ENCODE measurements at regions not wholly inside any gene's neighbourhood (a gene's known extent, or its start where the extent isn't known, plus 50 kb on each side); places are given as distances from the start of the nearest gene placed in this dataset.
"Not testable (repeated sequence)": the region's sequence is repeated elsewhere in the genome, so short reads cannot be mapped to it uniquely, and the experiment has no call there.

DNA sequence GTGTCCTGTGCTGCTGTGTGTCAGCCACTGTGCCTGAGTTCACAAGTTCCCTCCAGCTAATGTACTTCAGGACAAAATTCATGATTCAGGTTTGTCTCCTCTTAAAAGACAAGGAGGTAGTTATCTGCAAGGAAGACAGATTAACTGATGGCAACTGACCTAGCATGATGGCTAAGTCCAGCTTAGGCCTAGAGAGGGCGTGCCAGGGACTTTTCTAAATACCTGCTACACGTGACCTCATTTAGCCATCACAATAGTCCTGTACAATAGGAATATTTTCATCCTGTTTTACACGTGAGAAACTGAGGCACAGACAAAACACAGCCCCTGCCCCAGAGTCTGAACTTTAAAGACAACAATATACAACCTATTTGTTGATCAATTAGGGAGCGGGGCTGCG lies 275.7 kb downstream of the XPNPEP1 start:
- Histone ChIP-seq H4K20me1 (ENCODE audit: insufficient read depth, low read length) (no peaks in the 10 kb centered on the region), H3K79me2 (ENCODE audit: insufficient read depth, low read length) (no peaks in the 10 kb centered on the region), H3K9ac (ENCODE audit: low read length) (no peak overlapping the region), H3K4me1 (ENCODE audit: insufficient read depth, low read length, severe bottlenecking) (no peaks in the 10 kb centered on the region), H3K27ac (ENCODE audit: low read depth, low read length, poor library complexity, severe bottlenecking) (no peak overlapping the region), H3K4me2 (ENCODE audit: low read length) (no peak overlapping the region), H3F3A (ENCODE audit: insufficient read depth, low read length) (no peaks in the 10 kb centered on the region), H2AFZ (ENCODE audit: low read length) (no peak overlapping the region), H3K27me3 (ENCODE audit: insufficient read depth, low read length) (no peaks in the 10 kb centered on the region), H3K9me3 (ENCODE audit: low read length) (no peaks in the 10 kb centered on the region), H3K36me3 (ENCODE audit: insufficient read depth, low read length) (no peaks in the 10 kb centered on the region), H3K9me2 (ENCODE audit: low read depth, low read length) (no peaks in the 10 kb centered on the region), H3K4me3 (ENCODE audit: low read depth, low read length, poor library complexity, severe bottlenecking) (no peak overlapping the region)
- TF ChIP-seq EZH2 (IDR thresholded peaks at IDR 0.05; ENCODE audit: borderline replicate concordance, low read length): no peak
- peak; percentile 33; the same call in 1 of the 2 replicates for TF ChIP-seq CTCF (IDR thresholded peaks at IDR 0.05; ENCODE audit: low read length)

DNA sequence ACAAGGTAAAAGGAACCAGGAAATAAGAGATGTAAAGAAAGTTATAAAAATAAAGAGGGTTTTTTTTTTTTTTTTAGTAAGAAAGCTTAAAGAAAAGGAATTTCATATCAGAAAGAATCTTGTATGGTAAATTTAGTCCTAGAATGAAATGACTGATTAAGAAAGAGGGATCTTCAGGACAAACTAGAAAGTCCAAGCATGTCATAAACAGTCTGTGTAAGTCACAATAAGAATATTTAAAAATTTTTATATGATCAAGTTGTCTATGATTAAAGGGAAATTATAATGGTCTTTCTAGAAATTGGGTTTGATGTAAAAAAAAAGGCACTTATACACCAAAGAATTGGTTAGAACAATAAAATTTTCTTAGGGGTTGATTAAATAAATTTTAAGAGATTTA lies 289.5 kb downstream of the XPNPEP1 start:
- H3K9ac ChIP-seq (ENCODE audit: low read length): no peak overlapping the region
- TF ChIP-seq EZH2 (IDR thresholded peaks at IDR 0.05; ENCODE audit: borderline replicate concordance, low read length) (no peak), CTCF (IDR thresholded peaks at IDR 0.05; ENCODE audit: low read length) (no peak)
- no peaks in the 10 kb centered on the region for H3K36me3 ChIP-seq (ENCODE audit: insufficient read depth, low read length)
- no peaks in the 10 kb centered on the region for H3K9me2 ChIP-seq (ENCODE audit: low read depth, low read length)
- H3K4me2 ChIP-seq (ENCODE audit: low read length): no peak overlapping the region
- H3K4me1 ChIP-seq (ENCODE audit: insufficient read depth, low read length, severe bottlenecking): no peaks in the 10 kb centered on the region
- H3K27ac ChIP-seq (ENCODE audit: low read depth, low read length, poor library complexity, severe bottlenecking): no peak overlapping the region
- no peak overlapping the region for H2AFZ ChIP-seq (ENCODE audit: low read length)
- H3K9me3 ChIP-seq (ENCODE audit: low read length): peaks cover 5% of the 10 kb centered on the region
- H3K4me3 ChIP-seq (ENCODE audit: low read depth, low read length, poor library complexity, severe bottlenecking): no peak overlapping the region
- H3F3A ChIP-seq (ENCODE audit: insufficient read depth, low read length): no peaks in the 10 kb centered on the region
- no peaks in the 10 kb centered on the region for H4K20me1 ChIP-seq (ENCODE audit: insufficient read depth, low read length)
- no peaks in the 10 kb centered on the region for H3K27me3 ChIP-seq (ENCODE audit: insufficient read depth, low read length)
- no peaks in the 10 kb centered on the region; the same call in 1 of the 2 replicates for H3K79me2 ChIP-seq (ENCODE audit: insufficient read depth, low read length)

DNA sequence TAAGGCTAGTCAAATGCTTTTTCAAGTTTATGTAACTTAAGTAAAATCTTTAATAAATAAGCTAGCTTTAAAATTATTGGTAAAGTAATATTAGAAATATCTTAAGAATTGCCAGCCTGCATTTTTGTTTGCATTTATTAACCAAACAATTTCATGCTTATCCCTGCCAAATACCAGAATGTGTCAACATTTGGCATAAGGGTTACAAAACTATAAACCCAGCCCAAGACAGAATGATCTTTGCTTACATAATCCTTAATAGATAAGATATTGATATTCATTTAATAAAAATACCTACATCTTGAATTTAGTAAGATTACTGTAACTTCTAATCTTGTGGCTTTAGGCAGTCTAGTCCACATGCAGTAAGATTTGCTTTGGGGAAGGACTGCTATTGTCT lies 290.3 kb downstream of the XPNPEP1 start:
- not testable (repeated sequence) for H3K4me3 ChIP-seq (ENCODE audit: low read depth, low read length, poor library complexity, severe bottlenecking); H2AFZ ChIP-seq (ENCODE audit: low read length); H3K79me2 ChIP-seq (ENCODE audit: insufficient read depth, low read length); H3K4me1 ChIP-seq (ENCODE audit: insufficient read depth, low read length, severe bottlenecking); H3K9me2 ChIP-seq (ENCODE audit: low read depth, low read length); H3K4me2 ChIP-seq (ENCODE audit: low read length); H3K9ac ChIP-seq (ENCODE audit: low read length); H3K27me3 ChIP-seq (ENCODE audit: insufficient read depth, low read length); H3K36me3 ChIP-seq (ENCODE audit: insufficient read depth, low read length); H3K27ac ChIP-seq (ENCODE audit: low read depth, low read length, poor library complexity, severe bottlenecking); H4K20me1 ChIP-seq (ENCODE audit: insufficient read depth, low read length); H3K9me3 ChIP-seq (ENCODE audit: low read length); H3F3A ChIP-seq (ENCODE audit: insufficient read depth, low read length)

DNA sequence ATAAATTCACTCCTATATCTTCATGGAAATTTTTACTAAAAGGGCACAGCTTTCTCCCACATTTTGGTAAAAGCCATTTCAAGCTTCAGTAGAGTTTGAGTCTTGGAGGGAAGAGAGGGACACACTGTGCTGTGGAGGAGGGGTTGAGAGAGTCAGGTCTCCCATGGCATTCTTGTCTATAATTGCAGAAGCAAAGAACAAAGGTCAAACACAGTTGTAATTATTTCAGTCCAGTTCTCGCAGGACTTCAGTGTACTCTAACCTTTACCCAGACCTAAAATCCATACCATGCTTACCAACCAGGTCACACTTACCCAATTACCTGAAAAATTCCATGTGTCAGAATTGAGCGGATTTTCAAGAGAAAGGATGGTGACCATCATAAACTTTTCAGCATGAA lies 298.4 kb downstream of the XPNPEP1 start:
- no peak overlapping the region for H3K9ac ChIP-seq (ENCODE audit: low read length)
- TF ChIP-seq EZH2 (IDR thresholded peaks at IDR 0.05; ENCODE audit: borderline replicate concordance, low read length) (no peak), CTCF (IDR thresholded peaks at IDR 0.05; ENCODE audit: low read length) (no peak)
- H3K79me2 ChIP-seq (ENCODE audit: insufficient read depth, low read length): no peaks in the 10 kb centered on the region
- H3K4me1 ChIP-seq (ENCODE audit: insufficient read depth, low read length, severe bottlenecking): no peaks in the 10 kb centered on the region
- H3K9me3 ChIP-seq (ENCODE audit: low read length): no peaks in the 10 kb centered on the region
- no peak overlapping the region for H3K4me3 ChIP-seq (ENCODE audit: low read depth, low read length, poor library complexity, severe bottlenecking)
- no peaks in the 10 kb centered on the region for H3K27me3 ChIP-seq (ENCODE audit: insufficient read depth, low read length)
- no peaks in the 10 kb centered on the region for H4K20me1 ChIP-seq (ENCODE audit: insufficient read depth, low read length)
- H3K27ac ChIP-seq (ENCODE audit: low read depth, low read length, poor library complexity, severe bottlenecking): no peak overlapping the region
- no peaks in the 10 kb centered on the region for H3F3A ChIP-seq (ENCODE audit: insufficient read depth, low read length)
- H3K4me2 ChIP-seq (ENCODE audit: low read length): no peak overlapping the region
- H2AFZ ChIP-seq (ENCODE audit: low read length): no peak overlapping the region
- no peaks in the 10 kb centered on the region for H3K36me3 ChIP-seq (ENCODE audit: insufficient read depth, low read length)
- H3K9me2 ChIP-seq (ENCODE audit: low read depth, low read length): no peaks in the 10 kb centered on the region

Data from OCI-LY1 (cell line).